Hematopoietic multipotent progenitor cell treated with erythropoietin and hydrocortisone succinate and interleukin-3 and kit ligand, for 8 days (in vitro differentiated cells): ENCODE measurements at regions not wholly inside any gene's neighbourhood (a gene's known extent, or its start where the extent isn't known, plus 50 kb on each side); places are given as distances from the start of the nearest gene placed in this dataset.

Source experiments
- DNase-seq: peaks from one replicate; pipeline ENCODE4 v3.0.0-alpha.2; 2015

- DNase-seq: no peak
Measured at GRCh38 chr6:77403424-77403823, 59.9 kb downstream of the HTR1B start.

DNA sequence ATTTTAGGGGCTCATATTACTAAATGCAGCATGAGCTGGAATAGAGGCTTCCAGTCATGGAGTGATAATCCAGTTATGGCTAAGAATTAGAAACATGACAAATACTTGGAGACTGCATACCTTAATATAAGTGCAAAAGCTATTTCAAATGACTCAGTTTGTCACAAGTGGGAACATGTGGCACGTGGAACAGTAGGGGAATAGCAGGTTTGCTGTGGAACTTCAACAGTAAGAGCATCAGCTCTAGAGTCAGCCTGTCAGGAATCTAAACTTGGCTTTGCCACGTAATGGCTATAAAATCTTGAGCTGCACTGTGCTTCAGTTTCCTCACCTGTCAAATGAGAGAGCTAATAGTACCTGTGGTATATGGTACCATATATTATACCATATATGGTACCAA lies 62.1 kb downstream of the HTR1B start:
- no peak for DNase-seq

DNA sequence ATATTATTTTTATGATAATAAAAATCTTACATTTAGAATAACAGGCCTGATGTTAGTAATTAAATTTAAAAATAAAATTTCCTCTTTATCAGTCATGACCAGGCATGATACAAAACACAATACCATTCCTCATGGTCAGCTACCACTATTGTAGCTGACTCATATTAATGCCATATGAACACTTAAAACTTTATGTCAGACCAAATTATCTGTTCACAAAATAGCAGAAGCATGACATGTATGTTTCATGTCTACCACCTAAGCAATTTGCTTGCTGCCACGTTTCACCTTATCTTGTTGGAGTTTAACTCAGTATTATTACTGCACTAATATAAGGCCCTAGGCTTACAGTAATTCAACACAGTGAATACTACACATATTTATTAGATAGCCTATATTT lies 65.7 kb downstream of the HTR1B start:
- no peak for DNase-seq

- no peak for DNase-seq
Measured at GRCh38 chr6:77389402-77389801, 73.9 kb downstream of the HTR1B start.

GRCh38 chr6:77383026-77383425 lies 80.3 kb downstream of the HTR1B start:
- DNase-seq: peak; percentile 21

GRCh38 chr6:77373955-77374354 lies 89.3 kb downstream of the HTR1B start:
- DNase-seq: peak; percentile 44

GRCh38 chr6:77371748-77372147 lies 91.5 kb downstream of the HTR1B start:
- no peak for DNase-seq

GRCh38 chr6:77368660-77369313 lies 94.5 kb downstream of the HTR1B start:
- DNase-seq: peak; percentile 58

- DNase-seq: no peak
Measured at GRCh38 chr6:77366798-77367197, 96.5 kb downstream of the HTR1B start.

DNA sequence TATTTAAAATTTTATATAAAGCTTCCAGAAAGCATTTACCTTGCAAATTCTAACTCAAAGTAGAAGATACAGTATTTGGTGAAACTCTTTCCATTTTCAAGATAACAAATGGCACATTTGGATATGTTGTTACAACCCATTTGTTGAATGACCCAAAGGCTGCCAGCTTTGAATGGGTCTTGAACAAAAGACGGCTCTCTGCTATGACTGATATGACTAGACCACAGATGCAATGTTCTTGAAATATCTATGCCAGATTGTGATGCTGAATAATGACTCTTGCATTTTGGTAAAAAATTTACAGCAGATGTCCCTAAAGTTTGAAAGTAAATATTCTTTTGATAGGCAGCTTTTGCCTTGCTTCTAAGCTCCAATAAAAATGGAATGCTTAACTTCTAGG lies 99.6 kb downstream of the HTR1B start:
- DNase-seq: no peak

GRCh38 chr6:77362055-77362454 lies 101.2 kb downstream of the HTR1B start:
- no peak for DNase-seq

DNA sequence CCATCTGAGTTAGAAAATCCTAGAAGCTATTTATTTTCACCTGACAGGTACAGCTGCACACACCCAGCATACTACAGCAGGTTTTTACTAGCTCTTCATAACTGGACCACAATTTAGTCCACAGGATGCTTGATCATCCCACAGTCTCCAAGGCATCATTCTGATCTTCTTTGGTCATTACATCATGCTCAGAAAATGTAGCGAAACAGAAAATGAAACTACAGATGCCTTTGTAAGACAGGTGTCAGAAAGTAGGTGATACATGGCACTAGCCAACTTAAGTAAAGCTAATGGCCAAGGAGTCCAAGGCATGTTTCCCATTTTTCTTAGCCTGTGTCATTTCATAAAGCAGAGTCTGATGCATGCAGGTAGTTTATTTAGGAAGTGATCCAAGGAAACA lies 102.3 kb downstream of the HTR1B start:
- DNase-seq: no peak

- no peak for DNase-seq
Measured at GRCh38 chr6:77356821-77357220, 106.5 kb downstream of the HTR1B start.

GRCh38 chr6:77354581-77354980 lies 108.7 kb downstream of the HTR1B start:
- no peak for DNase-seq

DNA sequence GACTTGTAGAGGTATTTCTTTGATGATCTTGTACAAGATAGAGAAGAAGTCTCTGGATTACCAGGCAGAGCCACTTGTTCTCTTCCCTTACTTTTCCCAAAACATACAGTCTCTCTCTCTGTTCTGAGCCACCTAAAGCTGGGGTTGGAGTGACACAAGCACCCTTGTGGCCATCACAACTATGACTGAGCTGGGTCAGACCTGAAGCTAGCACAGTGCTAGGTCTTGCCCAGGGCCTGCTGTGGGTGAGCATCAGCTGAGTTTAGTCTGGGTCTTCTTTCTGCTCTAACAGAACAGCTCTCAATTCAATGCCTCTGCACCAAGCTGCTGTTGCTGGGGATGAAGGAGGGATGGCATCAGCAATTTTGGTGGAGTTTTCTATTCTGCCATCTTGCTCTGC lies 110.2 kb downstream of the HTR1B start:
- DNase-seq: no peak

- DNase-seq: peak; percentile 94
Measured at GRCh38 chr6:77341058-77341986, 122.0 kb downstream of the HTR1B start.

DNA sequence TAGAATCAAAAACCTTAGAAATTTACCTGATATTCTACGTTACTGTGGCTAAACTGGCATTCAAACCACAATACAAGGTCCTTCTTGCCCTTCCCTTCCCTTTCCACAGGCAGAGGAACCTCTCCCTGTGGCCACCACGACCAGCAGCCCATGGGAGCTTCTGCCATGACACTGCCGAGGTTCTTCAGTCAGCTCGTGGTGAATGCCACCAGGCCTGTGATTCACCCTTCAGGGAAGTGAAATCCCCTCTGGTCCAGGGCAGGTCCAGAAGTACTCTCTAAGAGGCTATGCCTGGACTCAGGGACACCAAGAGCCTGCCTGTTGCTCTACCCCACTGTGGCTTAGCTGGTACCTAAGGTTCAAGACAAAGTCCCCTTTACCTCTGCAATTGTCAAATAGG lies 123.0 kb downstream of the HTR1B start:
- DNase-seq: no peak

DNA sequence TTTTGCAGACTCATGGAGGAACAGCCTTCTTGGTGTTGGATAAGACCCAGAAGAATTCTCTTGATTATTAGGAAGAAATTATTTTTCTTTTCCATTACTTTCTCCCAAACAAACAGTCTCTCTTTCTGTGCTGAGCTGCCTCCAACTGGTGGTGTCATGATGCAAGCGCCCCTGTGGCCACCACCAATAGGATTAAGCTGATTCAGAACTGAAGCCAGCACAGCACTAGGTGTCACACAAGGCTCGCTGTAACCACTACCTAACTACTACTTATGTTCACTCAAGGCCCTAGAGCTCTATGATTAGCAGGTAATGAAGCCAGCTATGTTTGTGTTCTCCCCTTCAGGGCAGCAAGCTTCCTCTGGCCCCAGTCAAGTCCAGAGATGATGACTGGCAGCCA lies 123.4 kb downstream of the HTR1B start:
- peak; percentile 4 for DNase-seq

- no peak for DNase-seq
Measured at GRCh38 chr6:77337392-77337791, 125.9 kb downstream of the HTR1B start.

- DNase-seq: no peak
Measured at GRCh38 chr6:77334093-77334492, 129.2 kb downstream of the HTR1B start.

GRCh38 chr6:77332915-77333623 lies 130.2 kb downstream of the HTR1B start:
- DNase-seq: no peak

GRCh38 chr6:77326711-77327110 lies 136.6 kb downstream of the HTR1B start:
- DNase-seq: no peak

DNA sequence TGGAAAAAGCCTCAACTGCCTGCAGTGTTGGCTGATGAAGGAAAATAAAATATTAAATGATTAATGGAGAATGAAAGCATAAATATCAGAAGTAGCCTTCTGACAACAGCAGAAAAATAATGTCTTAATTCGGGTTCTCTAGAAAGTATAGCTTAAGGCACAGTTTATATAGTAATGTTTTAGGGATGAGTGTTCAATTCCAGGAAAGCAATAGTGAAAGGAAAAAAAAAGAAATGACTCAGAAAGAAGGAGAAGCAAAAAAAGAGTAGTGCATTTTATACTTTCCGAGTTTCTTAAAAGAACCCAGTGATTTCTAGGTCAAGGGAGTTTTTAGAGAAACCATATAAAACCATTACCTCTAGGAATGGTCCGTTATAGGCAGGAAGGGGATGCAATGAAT lies 137.3 kb downstream of the HTR1B start:
- DNase-seq: no peak

DNA sequence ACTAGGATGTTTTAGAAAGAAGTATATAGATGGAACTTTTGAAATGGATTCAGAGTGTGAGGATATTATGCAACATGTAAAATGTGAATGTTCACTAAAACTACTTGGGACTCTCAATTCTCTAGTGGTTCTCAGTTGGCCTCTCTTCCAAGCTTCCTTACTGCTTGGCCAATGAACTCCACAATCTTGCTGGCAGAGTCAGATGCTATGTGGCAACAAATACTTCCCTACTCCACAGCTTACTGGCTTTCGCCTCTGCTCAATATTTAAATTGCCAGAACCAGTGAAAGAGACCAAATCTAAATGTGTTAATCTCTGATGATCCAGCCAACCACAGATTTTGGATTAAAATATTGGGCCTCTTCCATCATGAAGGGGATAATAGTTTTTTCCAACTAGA lies 138.4 kb downstream of the HTR1B start:
- DNase-seq: no peak
